Uterus (tissue), 2 donors: ENCODE measurements at regions not wholly inside any gene's neighbourhood (a gene's known extent, or its start where the extent isn't known, plus 50 kb on each side); places are given as distances from the start of the nearest gene placed in this dataset.

Source experiments
- POLR2A ChIP-seq, 2 donors: fragments of 450-650 bp; IDR thresholded peaks; one replicate each; pipeline ENCODE4 v1.6.1; 2016; ENCODE audit warnings: antibody characterized with exemption in 2 of 2, mild to moderate bottlenecking in 1 of 2, moderate library complexity in 1 of 2
- TF ChIP-seq, protein P1 (sequence below), 4 experiments: fragments of 200-600 bp in 2 of 4; fragments of 450-650 bp in 2 of 4; sonication (generic) in 2 of 4; IDR thresholded peaks; one replicate each; pipeline ENCODE4 v1.5.1; 2016 to 2019; ENCODE audit warnings: antibody characterized with exemption in 4 of 4, mild to moderate bottlenecking in 2 of 4, moderate library complexity in 1 of 4

DNA sequence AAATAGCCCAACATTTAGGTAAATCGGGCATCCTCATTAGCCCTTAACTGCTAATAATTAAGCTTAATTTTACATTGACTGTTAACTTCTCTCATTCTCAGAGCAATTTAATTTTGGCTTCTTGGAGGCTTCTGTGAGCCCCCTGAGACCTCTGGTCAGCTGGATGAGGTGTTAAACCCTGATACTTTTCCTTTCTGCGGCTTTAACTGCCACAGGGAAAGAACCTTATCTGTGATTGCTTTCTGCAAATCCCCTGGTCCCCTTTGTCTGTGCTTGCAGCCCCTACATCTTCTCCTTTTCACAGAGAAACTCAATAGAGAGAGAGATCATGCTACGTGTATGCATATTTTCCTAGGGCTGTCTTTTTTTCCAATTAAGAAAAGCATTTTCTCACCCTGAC lies 184.5 kb upstream of the CSF3R start:
- TF ChIP-seq, protein P1, sequence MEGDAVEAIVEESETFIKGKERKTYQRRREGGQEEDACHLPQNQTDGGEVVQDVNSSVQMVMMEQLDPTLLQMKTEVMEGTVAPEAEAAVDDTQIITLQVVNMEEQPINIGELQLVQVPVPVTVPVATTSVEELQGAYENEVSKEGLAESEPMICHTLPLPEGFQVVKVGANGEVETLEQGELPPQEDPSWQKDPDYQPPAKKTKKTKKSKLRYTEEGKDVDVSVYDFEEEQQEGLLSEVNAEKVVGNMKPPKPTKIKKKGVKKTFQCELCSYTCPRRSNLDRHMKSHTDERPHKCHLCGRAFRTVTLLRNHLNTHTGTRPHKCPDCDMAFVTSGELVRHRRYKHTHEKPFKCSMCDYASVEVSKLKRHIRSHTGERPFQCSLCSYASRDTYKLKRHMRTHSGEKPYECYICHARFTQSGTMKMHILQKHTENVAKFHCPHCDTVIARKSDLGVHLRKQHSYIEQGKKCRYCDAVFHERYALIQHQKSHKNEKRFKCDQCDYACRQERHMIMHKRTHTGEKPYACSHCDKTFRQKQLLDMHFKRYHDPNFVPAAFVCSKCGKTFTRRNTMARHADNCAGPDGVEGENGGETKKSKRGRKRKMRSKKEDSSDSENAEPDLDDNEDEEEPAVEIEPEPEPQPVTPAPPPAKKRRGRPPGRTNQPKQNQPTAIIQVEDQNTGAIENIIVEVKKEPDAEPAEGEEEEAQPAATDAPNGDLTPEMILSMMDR (IDR thresholded peaks at IDR 0.05), result no peak
- TF ChIP-seq POLR2A (IDR thresholded peaks at IDR 0.05), result no peak
